ENCODE measurements at regions not wholly inside any gene's neighbourhood (a gene's known extent, or its start where the extent isn't known, plus 50 kb on each side); places are given as distances from the start of the nearest gene placed in this dataset.

DNA sequence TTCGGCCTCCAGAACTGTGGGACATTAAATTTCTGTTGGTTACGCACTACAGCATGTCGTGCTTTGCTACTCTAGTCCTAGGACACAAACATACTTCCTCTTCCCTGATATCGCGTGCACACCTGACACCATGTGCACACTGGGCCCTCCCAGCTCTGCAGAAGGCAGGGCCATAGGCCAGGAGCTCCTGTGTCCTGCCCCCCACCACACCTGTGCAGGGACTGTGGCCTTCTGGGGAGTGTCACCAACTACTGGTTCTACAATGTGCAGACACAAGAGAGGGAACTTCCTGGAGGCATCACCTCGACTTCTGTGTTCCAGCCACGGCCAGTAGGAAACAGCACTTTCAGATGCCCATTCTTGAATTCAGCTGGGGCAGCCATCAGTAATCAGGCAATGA lies 646.4 kb upstream of the MGMT start:
- TF ChIP-seq, protein P1, sequence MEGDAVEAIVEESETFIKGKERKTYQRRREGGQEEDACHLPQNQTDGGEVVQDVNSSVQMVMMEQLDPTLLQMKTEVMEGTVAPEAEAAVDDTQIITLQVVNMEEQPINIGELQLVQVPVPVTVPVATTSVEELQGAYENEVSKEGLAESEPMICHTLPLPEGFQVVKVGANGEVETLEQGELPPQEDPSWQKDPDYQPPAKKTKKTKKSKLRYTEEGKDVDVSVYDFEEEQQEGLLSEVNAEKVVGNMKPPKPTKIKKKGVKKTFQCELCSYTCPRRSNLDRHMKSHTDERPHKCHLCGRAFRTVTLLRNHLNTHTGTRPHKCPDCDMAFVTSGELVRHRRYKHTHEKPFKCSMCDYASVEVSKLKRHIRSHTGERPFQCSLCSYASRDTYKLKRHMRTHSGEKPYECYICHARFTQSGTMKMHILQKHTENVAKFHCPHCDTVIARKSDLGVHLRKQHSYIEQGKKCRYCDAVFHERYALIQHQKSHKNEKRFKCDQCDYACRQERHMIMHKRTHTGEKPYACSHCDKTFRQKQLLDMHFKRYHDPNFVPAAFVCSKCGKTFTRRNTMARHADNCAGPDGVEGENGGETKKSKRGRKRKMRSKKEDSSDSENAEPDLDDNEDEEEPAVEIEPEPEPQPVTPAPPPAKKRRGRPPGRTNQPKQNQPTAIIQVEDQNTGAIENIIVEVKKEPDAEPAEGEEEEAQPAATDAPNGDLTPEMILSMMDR (IDR thresholded peaks at IDR 0.05; ENCODE audit: insufficient read depth, low read length), result no peak
- no peak overlapping the region for H3K4me3 ChIP-seq (ENCODE audit: low read depth, low read length)
- DNase-seq (ENCODE audit: low read depth), result no peak

DNA sequence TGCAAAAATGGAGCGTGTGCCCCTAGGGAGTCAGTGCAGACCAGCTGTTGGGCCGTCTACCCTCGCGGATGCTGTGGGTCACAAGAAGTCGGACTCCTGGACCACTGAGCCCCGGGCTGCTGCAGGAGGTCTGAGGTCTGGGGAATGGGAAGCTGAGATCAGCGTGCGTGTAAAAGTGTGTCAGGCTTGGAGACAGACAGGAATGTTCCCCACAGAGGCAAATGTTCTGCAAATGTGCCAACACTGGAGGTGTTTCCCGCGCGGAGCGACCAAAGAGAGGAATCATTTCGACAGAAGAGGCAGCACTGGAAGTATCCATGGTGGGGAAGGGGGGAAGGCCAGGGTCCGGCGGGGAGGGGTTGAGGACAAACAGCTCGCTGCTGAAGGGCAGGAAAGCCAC lies 643.8 kb upstream of the MGMT start:
- TF ChIP-seq, protein P1 (IDR thresholded peaks at IDR 0.05; ENCODE audit: insufficient read depth, low read length), result no peak
- H3K4me3 ChIP-seq (ENCODE audit: low read depth, low read length), result no peak overlapping the region
- no peak for DNase-seq (ENCODE audit: low read depth)

DNA sequence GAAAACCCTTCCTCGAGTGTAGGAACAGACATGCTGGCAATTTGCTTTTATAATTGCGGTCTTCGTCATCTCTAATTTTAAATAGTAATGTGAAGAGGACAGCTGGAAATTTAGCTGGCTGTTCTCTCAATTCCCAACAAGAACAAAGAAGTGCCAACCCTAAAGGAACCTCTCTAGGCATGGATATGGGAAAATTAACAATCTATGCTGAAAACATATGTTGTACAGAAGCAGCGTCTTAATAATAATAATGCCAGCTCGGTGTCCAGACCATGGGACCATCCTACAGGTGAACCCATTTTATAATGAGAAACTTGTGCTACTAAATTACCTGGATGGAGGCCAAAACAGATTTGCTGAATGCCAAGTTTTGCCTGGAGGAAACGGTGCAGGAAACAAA lies 641.4 kb upstream of the MGMT start:
- no peak overlapping the region for H3K4me3 ChIP-seq (ENCODE audit: low read depth, low read length)
- TF ChIP-seq, protein P1 (IDR thresholded peaks at IDR 0.05; ENCODE audit: insufficient read depth, low read length), result no peak
- DNase-seq (ENCODE audit: low read depth), result no peak

DNA sequence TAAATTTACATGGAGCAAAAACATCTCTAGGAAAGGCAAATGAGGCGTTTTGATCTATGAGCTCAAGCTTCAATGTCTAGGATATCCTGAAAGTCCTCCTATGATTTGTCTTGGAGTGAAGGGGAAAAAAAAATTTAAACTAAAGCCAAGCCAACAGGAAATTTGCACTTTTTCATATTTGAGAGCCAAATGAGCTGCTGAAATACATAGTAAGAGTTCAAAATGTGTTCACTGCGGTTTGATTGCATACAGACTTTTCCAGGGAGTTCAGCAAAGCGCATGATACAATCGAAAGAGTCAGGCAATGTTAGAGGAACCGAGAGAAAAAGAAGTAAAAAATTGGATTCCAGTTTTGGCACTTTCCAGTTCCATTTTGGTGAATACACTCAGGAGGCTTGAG lies 633.4 kb upstream of the MGMT start:
- no peak overlapping the region for H3K4me3 ChIP-seq (ENCODE audit: low read depth, low read length)
- no peak for DNase-seq (ENCODE audit: low read depth)
- TF ChIP-seq, protein P1 (IDR thresholded peaks at IDR 0.05; ENCODE audit: insufficient read depth, low read length), result no peak

DNA sequence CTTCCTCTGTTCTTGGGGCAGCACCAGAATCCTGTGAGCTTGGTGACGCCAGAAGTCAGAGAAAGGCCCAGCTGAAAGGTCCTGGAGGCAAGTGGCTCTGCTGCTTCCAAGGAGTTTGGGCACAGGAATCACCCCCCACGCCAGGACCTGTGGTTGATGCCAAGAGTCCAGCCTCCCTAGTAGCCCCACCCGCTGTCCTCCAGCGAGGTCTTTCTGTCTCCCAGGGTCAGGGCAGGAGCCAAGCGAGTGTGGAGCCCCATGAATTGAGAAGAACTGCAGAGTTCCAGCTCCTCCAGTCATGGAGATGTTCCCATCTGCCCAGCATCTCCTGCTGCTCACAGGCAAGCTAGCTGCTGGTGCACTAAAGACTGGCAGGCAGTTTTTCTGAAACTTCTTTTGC lies 631.7 kb upstream of the MGMT start:
- no peak overlapping the region for H3K4me3 ChIP-seq (ENCODE audit: low read depth, low read length)
- no peak for DNase-seq (ENCODE audit: low read depth)
- TF ChIP-seq, protein P1 (IDR thresholded peaks at IDR 0.05; ENCODE audit: insufficient read depth, low read length), result no peak

DNA sequence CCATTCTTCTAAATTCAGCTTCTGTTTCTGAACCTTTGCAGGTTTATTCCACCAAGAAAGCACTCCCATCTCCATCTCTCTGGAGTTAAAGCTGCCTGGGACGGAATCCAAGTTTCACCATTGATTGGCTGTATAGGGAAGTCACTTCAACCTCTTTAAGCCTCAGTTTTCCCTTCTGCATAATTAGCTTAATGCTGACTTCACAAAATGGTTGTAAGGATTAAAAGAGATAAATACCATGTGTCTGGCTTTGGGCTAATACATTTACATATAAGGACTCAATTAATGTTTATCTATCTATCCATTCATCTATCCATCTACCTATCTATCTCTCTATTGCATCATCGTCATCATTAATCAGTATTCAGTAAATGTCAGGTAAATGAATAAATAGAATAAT lies 629.6 kb upstream of the MGMT start:
- DNase-seq (ENCODE audit: low read depth), result no peak
- TF ChIP-seq, protein P1 (IDR thresholded peaks at IDR 0.05; ENCODE audit: insufficient read depth, low read length), result no peak
- H3K4me3 ChIP-seq (ENCODE audit: low read depth, low read length), result no peak overlapping the region

DNA sequence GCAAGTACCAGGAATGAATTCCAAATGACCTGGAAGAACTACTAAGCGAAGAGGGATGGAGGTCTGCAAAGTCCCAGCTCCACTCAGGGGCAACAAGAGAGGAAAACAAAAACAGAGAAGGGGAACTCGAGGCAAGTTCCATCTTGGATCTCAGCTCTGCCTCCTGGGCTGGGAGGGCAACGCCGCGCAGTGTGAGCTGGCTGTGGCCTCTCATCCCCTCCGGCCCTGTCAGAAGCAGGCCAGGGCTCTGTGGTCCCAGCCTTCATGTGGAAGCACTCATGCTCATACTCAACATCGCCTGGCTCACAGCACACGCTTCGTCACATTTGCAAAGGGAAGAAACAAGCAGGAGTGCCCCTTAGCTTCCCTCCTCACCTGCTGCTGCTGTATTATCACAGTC lies 627.9 kb upstream of the MGMT start:
- DNase-seq (ENCODE audit: low read depth), result no peak

More for the DNA sequence above, 627.9 kb upstream of the MGMT start:
- H3K4me3 ChIP-seq (ENCODE audit: low read depth, low read length), result no peak overlapping the region
- TF ChIP-seq, protein P1 (IDR thresholded peaks at IDR 0.05; ENCODE audit: insufficient read depth, low read length), result no peak

Data from fibroblast of the aortic adventitia (primary cell).